ENCODE measurements at regions not wholly inside any gene's neighbourhood (a gene's known extent, or its start where the extent isn't known, plus 50 kb on each side); places are given as distances from the start of the nearest gene placed in this dataset.

GRCh38 chr20:11379257-11380011, 538.3 kb upstream of the BTBD3 start (continued):
- TF ChIP-seq CHD4 (IDR thresholded peaks at IDR 0.05; ENCODE audit: borderline replicate concordance, low read length) (no peak), ZNF280B (CRISPR knock-in tag; IDR thresholded peaks at IDR 0.05; ENCODE audit: borderline replicate concordance) (0 out of 2 replicates have a peak, but pooled peaks have one; percentile 43), NR2F1 (CRISPR knock-in tag; IDR thresholded peaks at IDR 0.05) (no peak), NFIB (CRISPR knock-in tag; IDR thresholded peaks at IDR 0.05; ENCODE audit: borderline replicate concordance) (no peak), FOXO4 (CRISPR knock-in tag; conservative IDR thresholded peaks at IDR 0.05) (0 out of 2 replicates have a peak, but pooled peaks have one; percentile 32), KDM5B (CRISPR knock-in tag; IDR thresholded peaks at IDR 0.05; ENCODE audit: borderline replicate concordance) (0 out of 2 replicates have a peak, but pooled peaks have one; percentile 34), ZFP90 (CRISPR knock-in tag; IDR thresholded peaks at IDR 0.05; ENCODE audit: borderline replicate concordance) (0 out of 2 replicates have a peak, but pooled peaks have one; percentile 39), ZNF274 (CRISPR knock-in tag; IDR thresholded peaks at IDR 0.05) (no peak), BCLAF1 (IDR thresholded peaks at IDR 0.05) (no peak), XRCC5 (optimal IDR thresholded peaks at IDR 0.05; ENCODE audit: low read length) (peak; percentile 64), PRDM15 (CRISPR knock-in tag; IDR thresholded peaks at IDR 0.05) (no peak), ZNF260 (CRISPR knock-in tag; IDR thresholded peaks at IDR 0.05; ENCODE audit: borderline replicate concordance, low read depth) (no peak), ZNF180 (CRISPR knock-in tag; IDR thresholded peaks at IDR 0.05; ENCODE audit: borderline replicate concordance, low read depth) (0 out of 2 replicates have a peak, but pooled peaks have one; percentile 63), ZNF790 (CRISPR knock-in tag; IDR thresholded peaks at IDR 0.05; ENCODE audit: borderline replicate concordance) (no peak), THYN1 (CRISPR knock-in tag; IDR thresholded peaks at IDR 0.05; ENCODE audit: borderline replicate concordance, low read depth) (no peak), PRPF4 (IDR thresholded peaks at IDR 0.05; ENCODE audit: low read depth, low read length, poor library complexity, severe bottlenecking) (peak; percentile 84)
